ENCODE measurements at regions not wholly inside any gene's neighbourhood (a gene's known extent, or its start where the extent isn't known, plus 50 kb on each side); places are given as distances from the start of the nearest gene placed in this dataset.

DNA sequence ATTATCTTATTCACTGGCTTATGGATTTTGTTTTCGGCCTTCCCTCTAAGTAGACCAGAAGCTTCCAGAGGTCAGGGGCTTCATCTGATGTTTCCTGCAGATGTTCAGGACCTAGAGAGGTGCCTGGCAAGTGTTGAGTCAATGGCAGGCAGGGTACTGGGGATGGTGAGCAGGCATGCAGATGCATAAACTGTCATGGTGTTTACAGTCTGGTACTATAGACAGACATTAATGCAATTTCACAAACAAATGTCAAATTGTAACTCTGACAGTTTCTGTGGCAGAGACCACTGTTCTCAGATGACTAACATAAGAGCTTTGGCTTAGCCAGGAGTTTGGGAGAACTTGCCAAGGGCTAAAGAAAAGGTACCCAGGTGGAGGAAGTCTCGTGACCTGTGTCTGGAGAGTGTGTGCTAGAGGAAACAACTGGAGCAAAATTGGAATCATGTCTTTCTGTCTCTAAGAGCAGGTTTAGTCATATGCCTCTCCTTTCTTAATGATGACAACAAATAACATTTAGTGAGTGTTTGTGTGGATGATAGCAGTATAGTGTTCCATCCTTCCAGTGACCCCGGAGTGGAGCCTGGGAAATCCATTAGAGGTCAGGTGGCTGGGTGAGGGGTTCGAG is 53.7 kb upstream of the TRAK1 start:
- DNase-seq (ENCODE audit: low read depth), result no peak
- TF ChIP-seq, protein P1, sequence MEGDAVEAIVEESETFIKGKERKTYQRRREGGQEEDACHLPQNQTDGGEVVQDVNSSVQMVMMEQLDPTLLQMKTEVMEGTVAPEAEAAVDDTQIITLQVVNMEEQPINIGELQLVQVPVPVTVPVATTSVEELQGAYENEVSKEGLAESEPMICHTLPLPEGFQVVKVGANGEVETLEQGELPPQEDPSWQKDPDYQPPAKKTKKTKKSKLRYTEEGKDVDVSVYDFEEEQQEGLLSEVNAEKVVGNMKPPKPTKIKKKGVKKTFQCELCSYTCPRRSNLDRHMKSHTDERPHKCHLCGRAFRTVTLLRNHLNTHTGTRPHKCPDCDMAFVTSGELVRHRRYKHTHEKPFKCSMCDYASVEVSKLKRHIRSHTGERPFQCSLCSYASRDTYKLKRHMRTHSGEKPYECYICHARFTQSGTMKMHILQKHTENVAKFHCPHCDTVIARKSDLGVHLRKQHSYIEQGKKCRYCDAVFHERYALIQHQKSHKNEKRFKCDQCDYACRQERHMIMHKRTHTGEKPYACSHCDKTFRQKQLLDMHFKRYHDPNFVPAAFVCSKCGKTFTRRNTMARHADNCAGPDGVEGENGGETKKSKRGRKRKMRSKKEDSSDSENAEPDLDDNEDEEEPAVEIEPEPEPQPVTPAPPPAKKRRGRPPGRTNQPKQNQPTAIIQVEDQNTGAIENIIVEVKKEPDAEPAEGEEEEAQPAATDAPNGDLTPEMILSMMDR (conservative IDR thresholded peaks at IDR 0.05; ENCODE audit: low read depth, low read length), result no peak
- no peak overlapping the region for H3K4me3 ChIP-seq (ENCODE audit: low read length)

DNA sequence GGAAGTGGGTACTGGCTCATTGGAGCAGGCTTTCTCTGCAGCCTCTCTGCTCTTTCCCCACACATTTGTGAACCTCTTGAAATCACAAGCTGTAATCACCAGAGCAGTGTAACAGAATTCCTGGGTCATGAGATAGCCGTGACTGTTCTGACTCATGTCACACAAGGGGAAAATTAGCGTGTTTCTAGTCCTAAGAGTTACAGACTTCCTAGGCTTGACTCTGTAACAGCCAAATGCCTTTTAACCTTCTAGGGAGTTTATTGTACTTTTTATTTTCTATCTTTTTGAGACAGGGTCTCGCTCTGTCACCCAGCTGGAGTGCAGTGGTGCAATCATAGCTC is 54.7 kb upstream of the TRAK1 start:
- H3K4me3 ChIP-seq (ENCODE audit: low read length), result no peak overlapping the region
- peak; percentile 98 for DNase-seq (ENCODE audit: low read depth)
- TF ChIP-seq, protein P1 (conservative IDR thresholded peaks at IDR 0.05; ENCODE audit: low read depth, low read length), result no peak

DNA sequence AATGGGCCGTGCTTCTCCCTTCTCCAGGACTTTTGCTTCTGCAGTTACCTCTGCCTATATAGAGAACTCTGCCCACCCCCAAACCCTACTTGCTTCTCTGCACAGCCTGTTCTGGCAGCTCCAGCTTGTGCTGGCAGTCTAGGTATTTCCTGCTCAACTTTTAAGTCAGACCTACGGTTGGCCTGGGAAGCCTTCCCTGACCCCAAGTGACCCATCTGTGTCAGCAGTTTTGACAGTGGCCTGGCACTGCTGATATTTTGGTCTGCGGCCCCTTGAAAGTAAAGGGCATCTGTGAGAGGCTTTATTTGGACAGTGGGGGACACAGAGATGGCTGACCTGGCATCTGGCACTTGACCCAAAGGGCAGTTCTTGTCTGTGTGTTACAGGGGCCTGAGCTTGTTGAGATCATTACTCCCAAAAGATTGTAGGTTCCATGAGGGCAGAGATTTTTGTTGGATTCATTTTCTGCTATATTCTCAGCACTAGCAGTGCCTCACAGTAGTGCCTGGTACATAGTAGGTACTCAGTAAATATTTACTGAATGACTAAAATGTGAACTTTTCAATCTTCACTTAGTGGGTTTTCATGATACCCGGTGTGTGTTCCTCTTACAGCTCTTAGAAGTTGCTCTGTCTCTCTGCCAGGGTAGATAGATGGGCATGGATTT is 55.2 kb upstream of the TRAK1 start:
- no peak for DNase-seq (ENCODE audit: low read depth)
- TF ChIP-seq, protein P1 (conservative IDR thresholded peaks at IDR 0.05; ENCODE audit: low read depth, low read length), result no peak
- no peak overlapping the region for H3K4me3 ChIP-seq (ENCODE audit: low read length)

DNA sequence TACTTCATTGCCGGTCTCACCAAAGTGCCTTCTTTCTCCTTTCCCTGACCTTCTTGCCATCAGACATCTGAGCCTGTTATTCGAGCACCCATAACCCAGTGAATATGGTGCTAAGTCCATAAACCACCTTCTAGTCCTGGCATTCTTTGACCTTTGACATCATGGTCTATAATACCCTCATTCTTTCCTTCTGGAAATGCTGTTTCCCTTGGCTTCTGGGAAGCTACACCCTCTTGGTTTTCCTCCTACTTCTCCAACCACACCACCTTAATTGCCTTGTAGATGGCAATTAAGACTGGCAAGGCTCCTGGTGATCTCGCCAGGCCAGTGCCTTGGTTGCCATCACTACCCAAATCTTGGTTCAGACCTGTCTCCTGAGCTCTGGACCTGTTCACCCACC is 56.1 kb upstream of the TRAK1 start:
- TF ChIP-seq, protein P1 (conservative IDR thresholded peaks at IDR 0.05; ENCODE audit: low read depth, low read length), result no peak
- no peak for DNase-seq (ENCODE audit: low read depth)
- H3K4me3 ChIP-seq (ENCODE audit: low read length), result no peak overlapping the region

DNA sequence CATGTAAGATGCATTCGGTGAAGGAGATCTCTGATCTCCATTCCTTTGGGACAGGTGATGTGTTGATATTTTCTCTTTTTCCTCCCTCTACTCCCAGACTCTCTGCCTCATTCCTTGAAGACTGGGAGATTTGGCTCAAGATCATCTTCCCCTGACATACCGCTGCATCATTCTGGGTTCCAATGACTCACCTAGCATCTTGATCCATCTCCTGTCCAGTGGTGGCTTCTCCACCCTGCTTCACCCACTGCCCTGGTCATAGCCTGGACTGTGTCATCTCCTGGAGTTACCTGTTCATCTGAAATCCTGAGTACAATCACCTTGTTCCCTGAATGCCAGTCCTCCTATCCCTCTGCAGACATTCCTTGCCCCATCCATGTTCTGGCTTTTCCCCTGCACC is 57.4 kb upstream of the TRAK1 start:
- no peak overlapping the region for H3K4me3 ChIP-seq (ENCODE audit: low read length)
- no peak for DNase-seq (ENCODE audit: low read depth)
- TF ChIP-seq, protein P1 (conservative IDR thresholded peaks at IDR 0.05; ENCODE audit: low read depth, low read length), result no peak

DNA sequence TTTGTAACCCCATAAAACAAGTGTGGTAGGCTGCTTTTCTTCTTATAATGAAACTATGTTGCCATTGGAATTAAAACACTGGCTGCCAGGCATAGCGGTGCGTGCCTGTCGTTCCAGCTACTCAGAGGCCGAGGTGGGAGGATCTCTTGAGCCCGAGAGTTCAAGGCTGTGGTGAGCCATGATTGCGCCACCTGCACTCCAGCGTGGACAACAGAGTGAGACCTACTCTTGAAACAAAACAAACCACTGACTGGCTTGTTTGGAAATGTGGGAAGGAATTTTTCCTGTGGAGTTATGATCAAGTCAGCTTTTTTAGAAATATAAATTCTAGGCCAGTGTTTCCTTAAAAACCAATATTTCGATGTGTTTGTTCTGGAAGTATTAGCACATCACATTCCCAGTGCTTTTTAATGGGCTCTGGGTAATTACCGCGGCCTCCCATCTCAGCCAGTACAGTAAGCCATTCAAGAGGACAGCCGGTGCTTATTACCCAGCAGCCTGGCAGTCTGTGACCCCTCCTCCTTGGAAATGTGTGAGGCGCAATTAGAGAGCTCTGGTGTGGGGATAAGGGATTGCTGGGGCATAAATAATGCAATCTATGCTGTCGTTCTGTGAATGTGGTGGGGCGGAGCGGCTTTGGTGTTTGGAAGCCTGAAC is 58.3 kb upstream of the TRAK1 start:
- peak; percentile 97 for DNase-seq (ENCODE audit: low read depth)
- TF ChIP-seq, protein P1 (conservative IDR thresholded peaks at IDR 0.05; ENCODE audit: low read depth, low read length), result no peak
- H3K4me3 ChIP-seq (ENCODE audit: low read length), result no peak overlapping the region

Data from retinal pigment epithelial cell (primary cell).